ENCODE measurements at regions not wholly inside any gene's neighbourhood (a gene's known extent, or its start where the extent isn't known, plus 50 kb on each side); places are given as distances from the start of the nearest gene placed in this dataset.

GRCh38 chr4:30281986-30282385 is 438.2 kb upstream of the PCDH7 start:
- Histone ChIP-seq H3K79me2 (ENCODE audit: control insufficient read depth, insufficient read depth, low read length) (no peaks in the 10 kb centered on the region), H3K27ac (ENCODE audit: low read length in 2 of 2) (no peak overlapping the region), H3K4me3 (ENCODE audit: control extremely low read depth in 1 of 5, extremely low read depth in 1 of 5, insufficient read depth in 1 of 5, low read depth in 2 of 5, low read length in 4 of 5) (no peak overlapping the region), H2AFZ (ENCODE audit: insufficient read depth, low read depth, low read length, poor library complexity, severe bottlenecking) (no peak overlapping the region), H3K4me1 (ENCODE audit: control insufficient read depth in 2 of 2, insufficient read depth in 2 of 2, low read length in 2 of 2) (no peaks in the 10 kb centered on the region), H3K9ac (ENCODE audit: low read length) (no peak overlapping the region), H3K9me3 (ENCODE audit: control extremely low read depth in 1 of 3, control insufficient read depth in 2 of 3, insufficient read depth in 1 of 3, low read length in 2 of 3) (no peaks in the 10 kb centered on the region), H4K20me1 (ENCODE audit: control insufficient read depth, insufficient read depth, low read length, poor library complexity, severe bottlenecking) (no peaks in the 10 kb centered on the region), H3K27me3 (replicated peaks in 1 of 4; ENCODE audit: control extremely low read depth in 1 of 4, control insufficient read depth in 3 of 4, insufficient read depth in 4 of 4, low read length in 3 of 4) (no peaks in the 10 kb centered on the region), H3K36me3 (replicated peaks in 1 of 2; ENCODE audit: control extremely low read depth in 1 of 2, control insufficient read depth in 1 of 2, extremely low read depth in 1 of 2, insufficient read depth in 2 of 2, low read length in 1 of 2) (no peaks in the 10 kb centered on the region), H3K4me2 (replicated peaks; ENCODE audit: low read depth, low read length, poor library complexity, severe bottlenecking) (no peak overlapping the region)
- no peaks in the 10 kb centered on the region for H3K4me1 Mint-ChIP-seq
- intact Hi-C loops (cut with micrococcal nuclease): no loop called here
- ATAC-seq (ENCODE audit: low read depth): no peak
- H3K9me3 Mint-ChIP-seq (ENCODE audit: insufficient read depth): peaks cover 2% of the 10 kb centered on the region
- ChIA-PET CTCF (no interaction called here), POLR2A (no interaction called here)
- no peaks in the 10 kb centered on the region for H3K27me3 Mint-ChIP-seq
- no peak for DNase-seq
- H3K27ac Mint-ChIP-seq: no peak overlapping the region
- H3K4me3 Mint-ChIP-seq: no peak overlapping the region
- TF ChIP-seq CTCF (IDR thresholded peaks at IDR 0.05) (no peak), EZH2 (IDR thresholded peaks at IDR 0.05; ENCODE audit: borderline replicate concordance, insufficient read depth, low read depth, low read length, poor library complexity, severe bottlenecking) (no peak)

GRCh38 chr4:30283336-30283735 is 436.8 kb upstream of the PCDH7 start:
- no peaks in the 10 kb centered on the region for H3K36me3 ChIP-seq (replicated peaks in 1 of 2; ENCODE audit: control extremely low read depth in 1 of 2, control insufficient read depth in 1 of 2, extremely low read depth in 1 of 2, insufficient read depth in 2 of 2, low read length in 1 of 2)
- Mint-ChIP-seq H3K9me3 (ENCODE audit: insufficient read depth) (peaks cover 2% of the 10 kb centered on the region), H3K4me1 (no peaks in the 10 kb centered on the region), H3K27me3 (no peaks in the 10 kb centered on the region), H3K4me3 (no peak overlapping the region), H3K27ac (no peak overlapping the region)
- CTCF ChIA-PET: no interaction called here
- ATAC-seq (ENCODE audit: low read depth): no peak
- H3K9me3 ChIP-seq (ENCODE audit: control extremely low read depth in 1 of 3, control insufficient read depth in 2 of 3, insufficient read depth in 1 of 3, low read length in 2 of 3): peaks cover 0 to under 1% (median 0%) of the 10 kb centered on the region in 3 donors
- POLR2A ChIA-PET: no interaction called here
- WGBS (ENCODE audit: insufficient coverage): 86% methylated on average over 2 of the region's 3 CpGs
- no peak overlapping the region for H3K27ac ChIP-seq (ENCODE audit: low read length in 2 of 2)
- DNase-seq: no peak
- no peak overlapping the region for H2AFZ ChIP-seq (ENCODE audit: insufficient read depth, low read depth, low read length, poor library complexity, severe bottlenecking)
- no peaks in the 10 kb centered on the region for H4K20me1 ChIP-seq (ENCODE audit: control insufficient read depth, insufficient read depth, low read length, poor library complexity, severe bottlenecking)
- no peak for TF ChIP-seq EZH2 (IDR thresholded peaks at IDR 0.05; ENCODE audit: borderline replicate concordance, insufficient read depth, low read depth, low read length, poor library complexity, severe bottlenecking)
- TF ChIP-seq CTCF (IDR thresholded peaks at IDR 0.05): no peak
- H3K9ac ChIP-seq (ENCODE audit: low read length): no peak overlapping the region
- intact Hi-C loops (cut with micrococcal nuclease): no loop called here
- no peaks in the 10 kb centered on the region for H3K4me1 ChIP-seq (ENCODE audit: control insufficient read depth in 2 of 2, insufficient read depth in 2 of 2, low read length in 2 of 2)
- no peak overlapping the region for H3K4me2 ChIP-seq (replicated peaks; ENCODE audit: low read depth, low read length, poor library complexity, severe bottlenecking)
- no peak overlapping the region for H3K4me3 ChIP-seq (ENCODE audit: control extremely low read depth in 1 of 5, extremely low read depth in 1 of 5, insufficient read depth in 1 of 5, low read depth in 2 of 5, low read length in 4 of 5)
- no peaks in the 10 kb centered on the region for H3K27me3 ChIP-seq (replicated peaks in 1 of 4; ENCODE audit: control extremely low read depth in 1 of 4, control insufficient read depth in 3 of 4, insufficient read depth in 4 of 4, low read length in 3 of 4)
- H3K79me2 ChIP-seq (ENCODE audit: control insufficient read depth, insufficient read depth, low read length): no peaks in the 10 kb centered on the region

Measured in B cell (primary cell).